HepG2 (cell line): ENCODE measurements at regions not wholly inside any gene's neighbourhood (a gene's known extent, or its start where the extent isn't known, plus 50 kb on each side); places are given as distances from the start of the nearest gene placed in this dataset.

ENCODE experiments used
- ARNT ChIP-seq: fragments of 450-650 bp; IDR thresholded peaks from 2 replicates; pipeline ENCODE4 v1.6.1; 2017
- CREBL2 ChIP-seq: sonication (generic); formaldehyde crosslinking; IDR thresholded peaks from 2 replicates; pipeline ENCODE4 v1.8.1; 2023; ENCODE audit warnings: missing genetic modification reagents, mild to moderate bottlenecking, borderline replicate concordance
- KMT2B ChIP-seq: IDR thresholded peaks from 2 replicates; pipeline ENCODE4 v1.6.1; 2016; ENCODE audit warnings: missing genetic modification reagents, missing compliant biosample characterization
- NCOR1 ChIP-seq: fragments of 200-600 bp; sonication (generic); IDR thresholded peaks from 2 replicates; pipeline ENCODE4 v1.7.0; 2017; ENCODE audit warnings: antibody characterized with exemption, low read length, borderline replicate concordance
- PTBP1 ChIP-seq: fragments of 200-400 bp; formaldehyde crosslinking; IDR thresholded peaks from 2 replicates; pipeline ENCODE4 v1.6.1; 2018; ENCODE audit warnings: low read length, low read depth; ENCODE audit not compliant: poor library complexity, severe bottlenecking
- TARDBP ChIP-seq: sonication (generic); formaldehyde crosslinking; IDR thresholded peaks from 2 replicates; pipeline ENCODE4 v1.8.0; 2022; ENCODE audit warnings: mild to moderate bottlenecking, missing genetic modification reagents
- TBX2 ChIP-seq: sonication (generic); formaldehyde crosslinking; IDR thresholded peaks from 2 replicates; pipeline ENCODE4 v1.5.0; 2020; ENCODE audit warnings: missing genetic modification reagents, mild to moderate bottlenecking, borderline replicate concordance
- TEAD2 ChIP-seq: sonication (generic); formaldehyde crosslinking; IDR thresholded peaks from 2 replicates; pipeline ENCODE4 v1.9.0; 2021; ENCODE audit warnings: missing genetic modification reagents
- ZC3H4 ChIP-seq: sonication (generic); formaldehyde crosslinking; IDR thresholded peaks from 2 replicates; pipeline ENCODE4 v1.4.0; 2020; ENCODE audit warnings: missing genetic modification reagents, borderline replicate concordance
- ZHX2 ChIP-seq, 2 experiments: sonication (generic) in 1 of 2; formaldehyde crosslinking in 1 of 2; IDR thresholded peaks; 2 replicates each; pipeline versions ENCODE4 v1.6.1 to v1.9.0; 2014 to 2022; ENCODE audit warnings: antibody characterized with exemption in 1 of 2, borderline replicate concordance in 1 of 2, inconsistent platforms in 1 of 2, low read depth in 1 of 2, missing genetic modification reagents in 1 of 2
- ZMAT5 ChIP-seq: sonication (generic); formaldehyde crosslinking; IDR thresholded peaks from 2 replicates; pipeline ENCODE4 v1.5.0; 2020; ENCODE audit warnings: mild to moderate bottlenecking, low read depth, missing genetic modification reagents, borderline replicate concordance
- ZNF326 ChIP-seq: sonication (generic); formaldehyde crosslinking; IDR thresholded peaks from 2 replicates; pipeline ENCODE4 v1.4.0; 2020; ENCODE audit warnings: missing genetic modification reagents, borderline replicate concordance
- ZNF331 ChIP-seq: sonication (generic); formaldehyde crosslinking; IDR thresholded peaks from 2 replicates; pipeline ENCODE4 v1.4.0; 2020; ENCODE audit warnings: missing genetic modification reagents
- ZNF563 ChIP-seq: sonication (generic); formaldehyde crosslinking; IDR thresholded peaks from 2 replicates; pipeline ENCODE4 v1.8.0; 2022; ENCODE audit warnings: mild to moderate bottlenecking, moderate library complexity, missing genetic modification reagents
- ZNF710 ChIP-seq: sonication (generic); formaldehyde crosslinking; IDR thresholded peaks from 2 replicates; pipeline ENCODE4 v1.5.0; 2020; ENCODE audit warnings: mild to moderate bottlenecking, missing genetic modification reagents, borderline replicate concordance
- TF ChIP-seq, protein P1 (sequence below), 2 experiments: sonication (generic) in 1 of 2; formaldehyde crosslinking in 1 of 2; IDR thresholded peaks; 2 replicates each; pipeline versions ENCODE4 v1.5.1 to v1.6.1; 2011 to 2020; ENCODE audit warnings: borderline replicate concordance in 1 of 2, low read depth in 1 of 2, low read length in 1 of 2, mild to moderate bottlenecking in 1 of 2, missing genetic modification reagents in 1 of 2, moderate library complexity in 1 of 2

DNA sequence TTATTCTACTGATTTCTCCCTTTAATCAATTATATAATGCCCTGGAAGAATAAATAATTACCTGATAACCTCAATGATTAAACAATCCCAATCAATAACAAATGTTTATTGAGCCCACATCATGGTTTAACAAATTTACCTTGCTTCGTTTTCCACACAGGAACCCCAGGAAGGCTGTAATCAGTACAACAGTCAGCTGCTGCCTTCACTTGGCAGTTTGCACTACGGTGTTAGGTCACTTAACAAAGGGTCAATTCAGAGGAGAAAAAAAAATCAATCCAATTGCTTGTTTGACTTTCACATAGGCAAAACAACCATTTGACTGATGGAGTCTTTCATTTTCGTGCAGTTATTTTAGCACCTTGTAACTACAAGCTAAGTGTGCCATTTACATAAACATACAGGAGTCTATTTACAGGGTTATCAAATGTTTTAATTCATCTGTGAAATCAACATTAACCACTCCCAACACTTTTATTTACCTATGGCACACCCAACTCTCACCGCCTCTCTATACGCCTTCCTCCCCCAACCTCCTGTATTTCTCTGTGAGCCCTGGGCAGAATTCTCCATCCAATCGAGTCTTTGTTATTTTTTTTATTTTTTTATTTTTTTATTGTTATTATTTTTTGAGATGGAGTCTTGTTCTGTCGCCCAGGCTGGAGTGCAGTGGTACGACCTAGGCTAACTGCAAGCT is 140.4 kb upstream of the TAB2 start (continued):
- TF ChIP-seq ZMAT5 (CRISPR knock-in tag) (no peak), ZNF563 (CRISPR knock-in tag) (no peak), ARNT (no peak), ZNF326 (no peak), KMT2B (CRISPR knock-in tag) (peak; percentile 44; the same call in 1 of the 2 replicates), CREBL2 (CRISPR knock-in tag) (no peak), TEAD2 (CRISPR knock-in tag) (no peak), ZC3H4 (CRISPR knock-in tag) (no peak), TBX2 (peak; percentile 99), ZHX2 (IDR thresholded peaks at IDR 0.05; ENCODE audit: low read depth) (no peak), ZHX2 (CRISPR knock-in tag; IDR thresholded peaks at IDR 0.05; ENCODE audit: borderline replicate concordance) (peak; percentile 53; the same call in 1 of the 2 replicates), PTBP1 (no peak), ZNF331 (CRISPR knock-in tag) (peak; percentile 79), TARDBP (CRISPR knock-in tag) (peak; percentile 71), NCOR1 (no peak), ZNF710 (CRISPR knock-in tag) (peak; percentile 48; the same call in 1 of the 2 replicates)
- TF ChIP-seq, protein P1, sequence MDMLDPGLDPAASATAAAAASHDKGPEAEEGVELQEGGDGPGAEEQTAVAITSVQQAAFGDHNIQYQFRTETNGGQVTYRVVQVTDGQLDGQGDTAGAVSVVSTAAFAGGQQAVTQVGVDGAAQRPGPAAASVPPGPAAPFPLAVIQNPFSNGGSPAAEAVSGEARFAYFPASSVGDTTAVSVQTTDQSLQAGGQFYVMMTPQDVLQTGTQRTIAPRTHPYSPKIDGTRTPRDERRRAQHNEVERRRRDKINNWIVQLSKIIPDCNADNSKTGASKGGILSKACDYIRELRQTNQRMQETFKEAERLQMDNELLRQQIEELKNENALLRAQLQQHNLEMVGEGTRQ (IDR thresholded peaks at IDR 0.05; ENCODE audit: low read depth, low read length) = no peak
- TF ChIP-seq, protein P1 (CRISPR knock-in tag; IDR thresholded peaks at IDR 0.05; ENCODE audit: borderline replicate concordance) = no peak; the same call in 1 of the 2 replicates
